SK-N-SH (cell line): ENCODE measurements at regions not wholly inside any gene's neighbourhood (a gene's known extent, or its start where the extent isn't known, plus 50 kb on each side); places are given as distances from the start of the nearest gene placed in this dataset.

ENCODE experiments used
- CTCF ChIA-PET: fragments of 300-600, 350-600 bp; formaldehyde crosslinking; extraction: SDS; loops from one replicate; lab custom pipeline; 2021; lab: Yijun Ruan, JAX
- POLR2A ChIA-PET: fragments of 350-600 bp; sonication (Branson Sonifier 250); formaldehyde crosslinking; extraction: SDS; loops from one replicate; lab custom pipeline; 2020; ENCODE audit warnings: antibody characterized with exemption, inconsistent platforms; lab: Yijun Ruan, JAX
- DNase-seq: peaks from one replicate; pipeline ENCODE4 v3.0.0; 2012
- H2AFZ ChIP-seq: fragments of 200-600 bp; sonication (generic); 2 replicates; pipeline ENCODE4 v1.8.1; 2016; ENCODE audit warnings: antibody characterized with exemption, mild to moderate bottlenecking, low read depth
- H3F3A ChIP-seq: fragments of 200-600 bp; sonication (generic); replicated peaks from 2 replicates; pipeline ENCODE3; 2016; ENCODE audit warnings: antibody characterized with exemption, mild to moderate bottlenecking; ENCODE audit not compliant: insufficient read depth
- H3K27ac ChIP-seq, 2 experiments: fragments of 200-500 bp in 1 of 2; fragments of 200-600 bp in 1 of 2; sonication (Bioruptor generic) in 1 of 2; sonication (generic), shearing (Covaris generic) in 1 of 2; 2 replicates each; pipeline versions ENCODE4 v1.5.1 to v1.6.1; 2014 to 2016; ENCODE audit warnings: low read depth in 2 of 2, inconsistent platforms in 1 of 2, low read length in 1 of 2, mild to moderate bottlenecking in 1 of 2, mixed read lengths in 1 of 2
- H3K27me3 ChIP-seq: fragments of 200-600 bp; sonication (generic), shearing (Covaris generic); 2 replicates; pipeline ENCODE4 v1.6.1; 2016; ENCODE audit warnings: mixed run types; ENCODE audit not compliant: insufficient read depth
- H3K36me3 ChIP-seq, 2 experiments: fragments of 200-500 bp in 1 of 2; fragments of 200-600 bp in 1 of 2; sonication (Bioruptor generic) in 1 of 2; sonication (generic) in 1 of 2; replicated peaks in 1 of 2; 2 replicates each; pipeline versions ENCODE3 to v1.5.1; 2014 to 2016; ENCODE audit warnings: low read length in 1 of 2, mild to moderate bottlenecking in 1 of 2; ENCODE audit not compliant: insufficient read depth in 2 of 2, control insufficient read depth in 1 of 2
- H3K4me1 ChIP-seq, 2 experiments: fragments of 200-500 bp in 1 of 2; fragments of 200-600 bp in 1 of 2; sonication (Bioruptor generic) in 1 of 2; sonication (generic), shearing (Covaris generic) in 1 of 2; 2 replicates each; pipeline versions ENCODE4 v1.5.1 to v1.6.1; 2014 to 2016; ENCODE audit warnings: low read depth in 1 of 2, low read length in 1 of 2, mixed run types in 1 of 2; ENCODE audit not compliant: insufficient read depth in 2 of 2, control insufficient read depth in 1 of 2
- H3K4me2 ChIP-seq: fragments of 200-600 bp; sonication (generic), shearing (Covaris generic); 2 replicates; pipeline ENCODE4 v1.6.1; 2017; ENCODE audit warnings: mixed run types
- H3K4me3 ChIP-seq, 2 experiments: fragments of 200-500 bp in 1 of 2; fragments of 200-600 bp in 1 of 2; sonication (Bioruptor generic) in 1 of 2; sonication (generic), shearing (Covaris generic) in 1 of 2; 2 replicates each; pipeline versions ENCODE4 v1.5.1 to v1.8.1; 2014 to 2016; ENCODE audit warnings: low read depth in 2 of 2, inconsistent platforms in 1 of 2, low read length in 1 of 2, mild to moderate bottlenecking in 1 of 2, mixed read lengths in 1 of 2, moderate library complexity in 1 of 2
- H3K79me2 ChIP-seq: fragments of 200-600 bp; sonication (generic); 2 replicates; pipeline ENCODE4 v1.8.1; 2017; ENCODE audit warnings: mild to moderate bottlenecking; ENCODE audit not compliant: insufficient read depth
- H3K9ac ChIP-seq: fragments of 200-600 bp; sonication (generic); 2 replicates; pipeline ENCODE4 v1.6.1; 2017; ENCODE audit warnings: mixed run types
- H3K9me2 ChIP-seq: fragments of 200-600 bp; sonication (generic); 2 replicates; pipeline ENCODE4 v1.6.1; 2017; ENCODE audit warnings: mixed run types
- H3K9me3 ChIP-seq: fragments of 200-600 bp; sonication (generic); 2 replicates; pipeline ENCODE4 v1.6.1; 2017; ENCODE audit warnings: mixed run types, mild to moderate bottlenecking, moderate library complexity
- H4K20me1 ChIP-seq: fragments of 200-600 bp; sonication (generic); 2 replicates; pipeline ENCODE4 v1.6.1; 2017; ENCODE audit warnings: mild to moderate bottlenecking, mixed run types; ENCODE audit not compliant: insufficient read depth
- EP300 ChIP-seq, 2 experiments: IDR thresholded peaks; 2 replicates each; pipeline versions ENCODE4 v1.4.0 to v1.6.1; 2012; ENCODE audit warnings: borderline replicate concordance in 1 of 2, low read depth in 1 of 2, low read length in 1 of 2
- FOSL2 ChIP-seq: IDR thresholded peaks from 2 replicates; pipeline ENCODE4 v1.4.0; 2012; ENCODE audit warnings: low read depth, mild to moderate bottlenecking, moderate library complexity, borderline replicate concordance
- GATA2 ChIP-seq: sonication (generic); formaldehyde crosslinking; IDR thresholded peaks from 2 replicates; pipeline ENCODE4 v1.5.0; 2020; ENCODE audit warnings: mild to moderate bottlenecking, missing genetic modification reagents
- MXI1 ChIP-seq: IDR thresholded peaks from 2 replicates; pipeline ENCODE4 v1.6.1; 2012; ENCODE audit warnings: mild to moderate bottlenecking, low read depth, low read length, improper control_type of control experiment
- PBX3 ChIP-seq: IDR thresholded peaks from 2 replicates; pipeline ENCODE4; 2012
- RFX5 ChIP-seq: IDR thresholded peaks from 2 replicates; pipeline ENCODE4 v1.6.1; 2012; ENCODE audit warnings: mild to moderate bottlenecking, improper control_type of control experiment, low read length
- SIN3A ChIP-seq: IDR thresholded peaks from 2 replicates; pipeline ENCODE4 v1.6.1; 2012; ENCODE audit warnings: low read depth, mild to moderate bottlenecking, low read length, moderate library complexity, borderline replicate concordance
- YY1 ChIP-seq: IDR thresholded peaks from 2 replicates; pipeline ENCODE4 v1.4.0; 2012; ENCODE audit warnings: low read depth, mild to moderate bottlenecking
- WGBS: methylation state at CpG from one replicate; pipeline ENCODE4 v1.1.6; 2017; ENCODE audit warnings: low lambda C conversion rate; 5-methylcytosine and 5-hydroxymethylcytosine counted together

DNA sequence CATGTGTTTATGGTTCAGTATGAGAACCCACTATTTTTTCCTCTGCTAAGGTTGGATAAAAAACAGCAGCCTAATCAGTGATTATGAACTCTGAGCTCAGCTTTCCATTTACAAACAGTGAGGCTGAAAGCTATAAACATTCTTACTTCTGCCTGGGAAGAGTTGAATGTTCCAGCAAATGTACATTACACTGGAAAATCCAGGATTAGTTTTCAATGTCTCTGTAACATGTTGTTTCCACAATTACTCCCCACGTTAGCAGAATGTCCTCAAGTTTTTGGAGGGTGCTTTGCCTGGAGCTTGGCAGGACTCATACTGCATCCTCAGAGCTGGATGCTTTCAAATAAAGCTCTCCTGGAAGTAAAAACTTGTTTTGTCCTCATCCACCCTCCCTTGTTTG, 150.4 kb downstream of the POSTN start:
- peaks cover 16% of the 10 kb centered on the region for H3F3A ChIP-seq
- no peaks in the 10 kb centered on the region for H3K9me3 ChIP-seq
- ChIA-PET CTCF (interaction anchor here (1.2 kb wide), 1 partner anchor 10 kb away, joined by 3 read pairs; no protein-coding TSS in a partner anchor), POLR2A (no interaction called here)
- H3K4me1 ChIP-seq = 0 out of 4 replicates have a peak, but pooled peaks cover 0 to 4% of the 10 kb centered on the region in 2 experiments
- H3K9me2 ChIP-seq = no peaks in the 10 kb centered on the region
- 23% methylated on average over 1 of the region's 1 CpG for WGBS
- no peaks in the 10 kb centered on the region for H4K20me1 ChIP-seq
- H3K4me2 ChIP-seq = no peak overlapping the region
- no peaks in the 10 kb centered on the region for H3K79me2 ChIP-seq
- H3K36me3 ChIP-seq = no peaks in the 10 kb centered on the region
- DNase-seq = no peak
- H3K9ac ChIP-seq = no peak overlapping the region; the same call in 1 of the 2 replicates
- peak overlapping the region; percentile 31 for H2AFZ ChIP-seq
- no peak overlapping the region for H3K4me3 ChIP-seq
- H3K27ac ChIP-seq = peak overlapping the region in 1 of 2 experiments; percentile 94; a peak in 2 of 4 replicates
- TF ChIP-seq SIN3A = no peak
- TF ChIP-seq GATA2 (CRISPR knock-in tag) = no peak
- H3K27me3 ChIP-seq = no peaks in the 10 kb centered on the region

DNA sequence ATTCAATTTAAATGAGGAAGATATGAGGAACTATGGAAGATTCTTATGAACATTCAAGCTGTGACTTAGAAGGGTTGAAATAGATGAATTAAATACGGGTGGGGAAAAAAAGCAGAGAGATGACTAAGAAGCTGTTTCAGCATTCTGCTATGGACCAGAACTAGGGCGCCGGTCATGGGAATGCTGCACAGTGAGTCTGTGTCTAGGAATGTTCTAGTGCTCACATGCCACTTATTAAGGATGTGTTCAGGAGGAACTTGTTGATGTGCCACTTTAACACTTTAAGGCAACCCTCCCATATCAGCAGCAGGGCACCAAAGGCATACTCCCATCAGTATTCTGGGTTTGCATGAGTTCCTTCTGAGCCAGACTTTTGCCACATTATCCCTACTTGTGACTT, 152.1 kb downstream of the POSTN start:
- Histone ChIP-seq H3K27ac (peak overlapping the region in 1 of 2 experiments; percentile 94; a peak in 2 of 4 replicates), H3K27me3 (no peaks in the 10 kb centered on the region), H3K79me2 (no peaks in the 10 kb centered on the region), H3K36me3 (no peaks in the 10 kb centered on the region), H3F3A (peaks cover 19% of the 10 kb centered on the region), H3K4me3 (no peak overlapping the region), H4K20me1 (no peaks in the 10 kb centered on the region), H2AFZ (peak overlapping the region; percentile 66; the same call in 1 of the 2 replicates), H3K4me2 (0 out of 2 replicates have a peak overlapping the region, but pooled peaks have one; percentile 1), H3K9me3 (no peaks in the 10 kb centered on the region), H3K4me1 (0 out of 4 replicates have a peak, but pooled peaks cover 0 to 4% of the 10 kb centered on the region in 2 experiments), H3K9me2 (no peaks in the 10 kb centered on the region), H3K9ac (peak overlapping the region; percentile 29; the same call in 1 of the 2 replicates)
- TF ChIP-seq FOSL2 (peak; percentile 27; the same call in 1 of the 2 replicates), YY1 (no peak), EP300 (IDR thresholded peaks at IDR 0.05; ENCODE audit: borderline replicate concordance in 1 of 2, low read depth in 1 of 2, low read length in 1 of 2) (peak in 1 of 2 experiments; percentile 36; a peak in 1 of 4 replicates)
- WGBS = 21% methylated on average over 3 of the region's 3 CpGs
- CTCF ChIA-PET = no interaction called here
- POLR2A ChIA-PET = no interaction called here
- DNase-seq = no peak

GRCh38 chr13:37443538-37443937, 155.0 kb downstream of the POSTN start:
- TF ChIP-seq PBX3 (no peak), MXI1 (no peak), RFX5 (no peak), FOSL2 (no peak)
- Histone ChIP-seq H3K4me1 (0 out of 4 replicates have a peak, but pooled peaks cover 0 to 4% of the 10 kb centered on the region in 2 experiments), H3K79me2 (no peaks in the 10 kb centered on the region), H3K4me2 (no peak overlapping the region), H2AFZ (no peak overlapping the region), H3K9ac (no peak overlapping the region), H3K4me3 (no peak overlapping the region), H3K9me3 (no peaks in the 10 kb centered on the region), H3K9me2 (no peaks in the 10 kb centered on the region), H3K27me3 (no peaks in the 10 kb centered on the region), H3K27ac (peak overlapping the region in 1 of 2 experiments; percentile 33; a peak in 2 of 4 replicates), H4K20me1 (no peaks in the 10 kb centered on the region), H3F3A (peaks cover 19% of the 10 kb centered on the region), H3K36me3 (no peaks in the 10 kb centered on the region)
- CTCF ChIA-PET = no interaction called here
- POLR2A ChIA-PET = no interaction called here
- 9% methylated on average over 1 of the region's 1 CpG for WGBS
- no peak for DNase-seq
